GM12873 (cell line): ENCODE measurements at regions not wholly inside any gene's neighbourhood (a gene's known extent, or its start where the extent isn't known, plus 50 kb on each side); places are given as distances from the start of the nearest gene placed in this dataset.

ENCODE experiments used
- CTCF ChIP-seq: IDR thresholded peaks from 2 replicates; pipeline ENCODE4 v1.5.1; 2012; ENCODE audit warnings: low read depth, mild to moderate bottlenecking, moderate library complexity, low read length, control low read depth; ENCODE audit not compliant: insufficient read depth; ENCODE audit errors: missing control alignments

- no peak for TF ChIP-seq CTCF
Measured at GRCh38 chr13:54489359-54489758, 1460.7 kb downstream of the OLFM4 start.

GRCh38 chr13:54492995-54493394 is 1464.4 kb downstream of the OLFM4 start:
- TF ChIP-seq CTCF: no peak

GRCh38 chr13:54511366-54511765 is 1482.8 kb downstream of the OLFM4 start:
- no peak for TF ChIP-seq CTCF

GRCh38 chr13:54513254-54513653 is 1484.6 kb downstream of the OLFM4 start:
- no peak for TF ChIP-seq CTCF

GRCh38 chr13:54536112-54536511 is 1507.5 kb downstream of the OLFM4 start:
- no peak for TF ChIP-seq CTCF

GRCh38 chr13:54563286-54563685 is 1534.7 kb downstream of the OLFM4 start:
- TF ChIP-seq CTCF: no peak

- no peak for TF ChIP-seq CTCF
Measured at GRCh38 chr13:54573186-54573585, 1544.6 kb downstream of the OLFM4 start.

- no peak for TF ChIP-seq CTCF
Measured at GRCh38 chr13:54574791-54575190, 1546.2 kb downstream of the OLFM4 start.
